ENCODE measurements at regions not wholly inside any gene's neighbourhood (a gene's known extent, or its start where the extent isn't known, plus 50 kb on each side); places are given as distances from the start of the nearest gene placed in this dataset.

- TF ChIP-seq, protein P1, sequence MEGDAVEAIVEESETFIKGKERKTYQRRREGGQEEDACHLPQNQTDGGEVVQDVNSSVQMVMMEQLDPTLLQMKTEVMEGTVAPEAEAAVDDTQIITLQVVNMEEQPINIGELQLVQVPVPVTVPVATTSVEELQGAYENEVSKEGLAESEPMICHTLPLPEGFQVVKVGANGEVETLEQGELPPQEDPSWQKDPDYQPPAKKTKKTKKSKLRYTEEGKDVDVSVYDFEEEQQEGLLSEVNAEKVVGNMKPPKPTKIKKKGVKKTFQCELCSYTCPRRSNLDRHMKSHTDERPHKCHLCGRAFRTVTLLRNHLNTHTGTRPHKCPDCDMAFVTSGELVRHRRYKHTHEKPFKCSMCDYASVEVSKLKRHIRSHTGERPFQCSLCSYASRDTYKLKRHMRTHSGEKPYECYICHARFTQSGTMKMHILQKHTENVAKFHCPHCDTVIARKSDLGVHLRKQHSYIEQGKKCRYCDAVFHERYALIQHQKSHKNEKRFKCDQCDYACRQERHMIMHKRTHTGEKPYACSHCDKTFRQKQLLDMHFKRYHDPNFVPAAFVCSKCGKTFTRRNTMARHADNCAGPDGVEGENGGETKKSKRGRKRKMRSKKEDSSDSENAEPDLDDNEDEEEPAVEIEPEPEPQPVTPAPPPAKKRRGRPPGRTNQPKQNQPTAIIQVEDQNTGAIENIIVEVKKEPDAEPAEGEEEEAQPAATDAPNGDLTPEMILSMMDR (IDR thresholded peaks at IDR 0.05; ENCODE audit: low read depth, low read length, poor library complexity, severe bottlenecking): peak; percentile 37
- TF ChIP-seq EZH2phosphoT487 (IDR thresholded peaks at IDR 0.05; ENCODE audit: borderline replicate concordance, low read length): no peak
These were observed 281.9 kb downstream of the EPM2A start for GRCh38 chr6:145453376-145453775.
